NT2/D1 (cell line): ENCODE measurements at regions not wholly inside any gene's neighbourhood (a gene's known extent, or its start where the extent isn't known, plus 50 kb on each side); places are given as distances from the start of the nearest gene placed in this dataset.

ENCODE experiments used
- DNase-seq: peaks from one replicate; pipeline ENCODE4 v3.0.0-alpha.2; 2011; ENCODE audit warnings: low read depth, low spot score
- H3K27me3 ChIP-seq: 2 replicates; pipeline ENCODE4 v1.6.0; 2011; ENCODE audit warnings: mild to moderate bottlenecking; ENCODE audit not compliant: insufficient read length, insufficient read depth
- H3K36me3 ChIP-seq: 2 replicates; pipeline ENCODE4 v1.6.1; 2011; ENCODE audit warnings: mild to moderate bottlenecking, low read length, mixed read lengths; ENCODE audit not compliant: insufficient read depth, insufficient read length
- H3K4me1 ChIP-seq: 2 replicates; pipeline ENCODE4 v1.5.1; 2011; ENCODE audit not compliant: insufficient read depth, insufficient read length
- H3K4me3 ChIP-seq: 2 replicates; pipeline ENCODE4 v1.5.1; 2011; ENCODE audit warnings: low read depth; ENCODE audit not compliant: insufficient read length
- H3K9ac ChIP-seq: 2 replicates; pipeline ENCODE4 v1.6.0; 2011; ENCODE audit warnings: low read depth; ENCODE audit not compliant: insufficient read length
- H3K9me3 ChIP-seq: 2 replicates; pipeline ENCODE4 v1.5.1; 2011; ENCODE audit warnings: mild to moderate bottlenecking, low read length; ENCODE audit not compliant: insufficient read depth
- SUZ12 ChIP-seq: IDR thresholded peaks from 2 replicates; pipeline ENCODE4 v1.6.1; 2011; ENCODE audit not compliant: insufficient read length, insufficient read depth; ENCODE audit errors: extremely low read depth
- YY1 ChIP-seq: IDR thresholded peaks from 2 replicates; pipeline ENCODE4 v1.6.1; 2011; ENCODE audit not compliant: insufficient read length, insufficient read depth
- ZNF274 ChIP-seq: IDR thresholded peaks from 2 replicates; pipeline ENCODE4 v1.6.1; 2011; ENCODE audit warnings: mild to moderate bottlenecking, low read depth, low read length

DNA sequence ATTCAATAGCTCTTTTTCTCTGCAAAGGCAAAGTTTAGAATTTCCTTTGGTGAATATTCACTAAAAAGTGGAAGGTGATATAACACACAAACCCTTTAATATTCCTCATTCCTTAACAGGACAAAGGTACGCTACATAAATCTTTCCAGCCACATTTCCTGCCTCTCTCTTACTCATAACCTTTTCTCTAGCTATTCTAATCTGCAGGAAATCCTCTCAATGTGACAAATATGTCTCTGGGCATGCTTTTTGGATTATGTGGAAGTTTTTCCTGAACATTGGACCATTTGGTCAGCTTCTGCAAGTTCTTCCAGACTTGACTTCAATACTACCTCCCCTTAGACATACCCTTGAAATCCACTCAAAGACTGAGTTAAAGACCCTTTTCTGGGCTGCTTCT is 186.3 kb upstream of the TUSC1 start:
- Histone ChIP-seq H3K9me3 (no peaks in the 10 kb centered on the region), H3K4me3 (no peak overlapping the region), H3K27me3 (no peaks in the 10 kb centered on the region), H3K4me1 (no peaks in the 10 kb centered on the region), H3K9ac (no peak overlapping the region), H3K36me3 (no peaks in the 10 kb centered on the region)
- no peak for DNase-seq
- no peak for TF ChIP-seq ZNF274
- no peak for TF ChIP-seq YY1
- no peak for TF ChIP-seq SUZ12

DNA sequence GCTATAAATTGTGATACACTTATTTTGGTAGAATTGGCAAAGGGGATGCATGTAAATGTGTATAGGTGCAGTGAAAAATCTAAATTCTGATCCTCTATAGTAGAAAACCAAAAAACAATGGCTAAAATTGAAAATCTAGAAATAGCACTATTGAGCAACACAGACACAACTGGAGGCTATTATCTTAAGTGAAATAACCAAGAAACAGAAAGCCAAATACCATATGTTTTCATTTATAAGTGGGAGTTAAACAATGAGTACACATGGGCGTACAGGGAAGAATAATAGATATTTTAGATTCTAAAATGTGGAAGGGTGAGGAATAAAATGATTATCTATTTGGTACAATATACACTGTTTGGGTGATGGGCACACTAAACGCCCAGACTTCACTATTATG is 183.2 kb upstream of the TUSC1 start:
- Histone ChIP-seq H3K4me1 (no peaks in the 10 kb centered on the region), H3K36me3 (no peaks in the 10 kb centered on the region), H3K27me3 (no peaks in the 10 kb centered on the region), H3K9ac (no peak overlapping the region), H3K4me3 (no peak overlapping the region), H3K9me3 (no peaks in the 10 kb centered on the region)
- TF ChIP-seq SUZ12: no peak
- no peak for TF ChIP-seq YY1
- no peak for TF ChIP-seq ZNF274
- no peak for DNase-seq

DNA sequence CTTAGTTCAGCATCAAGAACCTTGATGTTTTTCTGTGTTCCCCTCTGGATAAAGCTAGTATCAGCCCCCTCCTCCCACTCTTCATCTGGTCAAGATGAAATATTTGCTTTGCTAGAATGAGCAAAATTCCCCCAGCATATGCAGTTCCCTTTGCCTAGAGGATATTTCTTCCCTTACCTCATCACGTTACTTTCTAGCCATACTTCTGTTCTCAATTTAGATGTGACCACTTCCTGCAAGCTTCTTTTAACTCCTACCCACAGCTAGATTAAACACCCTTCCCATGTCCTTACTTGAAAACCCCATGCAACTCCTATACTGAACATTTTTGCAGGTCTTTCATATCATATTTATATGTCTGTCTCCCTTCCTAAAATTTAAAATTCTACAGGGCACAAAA is 178.9 kb upstream of the TUSC1 start:
- Histone ChIP-seq H3K4me3 (no peak overlapping the region), H3K27me3 (no peaks in the 10 kb centered on the region), H3K36me3 (no peaks in the 10 kb centered on the region), H3K9ac (no peak overlapping the region), H3K9me3 (peaks cover 12% of the 10 kb centered on the region), H3K4me1 (no peaks in the 10 kb centered on the region)
- no peak for DNase-seq
- TF ChIP-seq ZNF274: no peak
- no peak for TF ChIP-seq SUZ12
- TF ChIP-seq YY1: no peak

DNA sequence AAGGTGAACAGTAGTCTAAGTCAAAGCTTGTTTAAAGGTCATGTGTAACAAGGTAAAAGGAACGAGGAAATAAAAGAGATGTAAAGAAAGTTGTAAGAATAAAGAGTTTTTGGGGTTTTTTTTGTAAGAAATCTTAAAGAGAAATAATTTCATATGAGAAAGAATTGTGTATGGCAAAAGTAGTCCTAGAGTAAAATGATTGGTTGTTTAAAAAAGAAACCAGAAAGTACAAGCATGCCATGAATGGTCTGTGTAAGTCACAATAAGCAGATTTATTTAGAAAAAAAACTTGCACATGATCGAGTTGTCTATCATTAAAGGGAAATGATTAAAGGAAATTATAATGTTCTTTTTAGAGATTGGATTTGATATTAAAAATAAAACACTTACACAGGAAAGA is 172.6 kb upstream of the TUSC1 start:
- Histone ChIP-seq H3K4me3 (no peak overlapping the region), H3K9ac (no peak overlapping the region), H3K4me1 (no peaks in the 10 kb centered on the region), H3K36me3 (no peaks in the 10 kb centered on the region), H3K9me3 (peaks cover 37% of the 10 kb centered on the region), H3K27me3 (no peaks in the 10 kb centered on the region)
- DNase-seq: no peak
- TF ChIP-seq ZNF274 (no peak), YY1 (no peak), SUZ12 (no peak)

DNA sequence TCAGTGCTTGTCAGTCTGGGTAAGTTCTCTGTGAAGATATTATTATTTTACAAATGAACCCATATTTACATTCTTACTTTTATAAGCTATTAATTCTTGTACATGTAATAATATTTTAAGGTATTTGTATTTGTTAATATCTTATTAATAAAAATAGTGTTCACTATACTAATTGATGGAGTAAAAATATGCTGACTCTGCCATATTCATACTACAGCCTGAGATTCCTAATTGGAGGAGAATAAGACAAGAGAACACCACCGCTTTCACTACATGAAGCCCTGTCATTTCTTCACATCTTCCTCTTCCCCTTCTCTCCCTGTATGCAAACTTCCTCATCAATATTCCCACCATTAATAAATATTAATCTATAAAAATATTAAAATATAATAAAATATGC is 167.6 kb upstream of the TUSC1 start:
- Histone ChIP-seq H3K4me1 (no peaks in the 10 kb centered on the region), H3K36me3 (no peaks in the 10 kb centered on the region), H3K9me3 (peaks cover 12% of the 10 kb centered on the region; the same call in 1 of the 2 replicates), H3K27me3 (no peaks in the 10 kb centered on the region), H3K9ac (no peak overlapping the region), H3K4me3 (no peak overlapping the region)
- no peak for DNase-seq
- TF ChIP-seq YY1 (no peak), ZNF274 (no peak), SUZ12 (no peak)

DNA sequence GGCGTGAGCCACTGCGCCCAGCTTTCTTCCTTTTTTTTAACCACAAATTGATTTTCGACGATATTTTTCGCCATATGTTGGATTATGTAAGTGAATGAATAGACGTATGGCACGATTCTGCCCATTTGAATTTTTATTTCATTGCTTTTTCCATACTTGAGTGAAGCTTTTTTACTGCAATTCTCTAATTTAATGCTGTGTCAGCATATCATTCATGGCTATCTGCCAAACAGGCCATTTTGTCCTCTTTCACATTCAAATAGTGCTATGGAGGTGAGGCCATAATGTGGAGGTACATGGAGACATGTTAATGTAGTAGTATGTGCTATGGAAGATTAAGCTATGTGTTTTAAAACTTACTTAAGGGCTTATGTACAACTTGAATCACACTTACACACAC is 152.1 kb upstream of the TUSC1 start:
- H3K4me3 ChIP-seq: no peak overlapping the region
- H3K27me3 ChIP-seq: no peaks in the 10 kb centered on the region
- H3K36me3 ChIP-seq: no peaks in the 10 kb centered on the region
- no peak for DNase-seq
- no peaks in the 10 kb centered on the region for H3K4me1 ChIP-seq
- H3K9ac ChIP-seq: no peak overlapping the region
- H3K9me3 ChIP-seq: no peaks in the 10 kb centered on the region
- TF ChIP-seq SUZ12 (no peak), YY1 (no peak), ZNF274 (no peak)

DNA sequence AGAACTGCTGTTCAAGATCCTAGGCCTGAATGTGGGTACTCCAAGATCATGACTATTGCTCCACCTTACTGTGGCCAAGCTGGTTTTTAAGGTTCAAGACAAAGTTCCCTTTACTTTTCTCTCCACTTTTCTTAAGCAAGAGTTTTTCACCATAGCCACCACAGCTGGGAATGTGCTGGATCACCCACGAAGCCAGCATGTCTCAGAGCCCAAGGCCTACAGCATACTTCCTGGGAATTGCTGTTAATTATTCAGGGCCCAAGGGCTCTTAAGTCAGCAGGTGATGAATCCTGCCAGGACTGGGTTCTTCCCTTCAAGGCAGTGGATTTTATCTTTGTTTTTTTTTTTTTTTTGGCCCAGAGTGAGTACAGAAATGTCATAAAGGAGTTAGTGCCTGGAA is 149.4 kb upstream of the TUSC1 start:
- Histone ChIP-seq H3K4me3 (no peak overlapping the region), H3K27me3 (no peaks in the 10 kb centered on the region), H3K9ac (no peak overlapping the region), H3K4me1 (no peaks in the 10 kb centered on the region), H3K9me3 (no peaks in the 10 kb centered on the region), H3K36me3 (no peaks in the 10 kb centered on the region)
- DNase-seq: no peak
- TF ChIP-seq ZNF274 (no peak), SUZ12 (no peak), YY1 (no peak)

DNA sequence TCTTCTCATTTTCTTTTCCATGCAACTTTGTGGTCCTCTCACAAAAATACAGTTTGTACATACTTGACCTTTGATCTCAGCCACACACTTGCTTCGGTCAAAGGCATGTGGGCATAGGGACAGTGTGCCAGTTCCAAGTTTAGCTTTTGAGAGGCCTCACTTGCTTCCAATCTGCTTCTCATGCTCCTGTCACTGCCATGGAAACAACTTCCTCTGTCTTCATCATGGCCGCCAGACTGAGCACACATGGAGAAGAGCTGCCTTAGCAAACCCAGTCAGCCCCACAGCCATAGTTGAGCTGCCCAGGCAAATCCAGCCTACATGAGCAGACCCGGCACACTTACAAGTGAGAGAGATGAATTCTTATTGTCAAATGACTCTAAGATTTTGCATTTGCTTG is 138.2 kb upstream of the TUSC1 start:
- Histone ChIP-seq H3K36me3 (no peaks in the 10 kb centered on the region), H3K4me1 (no peaks in the 10 kb centered on the region), H3K27me3 (no peaks in the 10 kb centered on the region), H3K9ac (no peak overlapping the region), H3K9me3 (no peaks in the 10 kb centered on the region), H3K4me3 (no peak overlapping the region)
- TF ChIP-seq ZNF274: no peak
- TF ChIP-seq SUZ12: no peak
- TF ChIP-seq YY1: no peak
- no peak for DNase-seq
